Adrenal gland (tissue), 9 donors: ENCODE measurements at regions not wholly inside any gene's neighbourhood (a gene's known extent, or its start where the extent isn't known, plus 50 kb on each side); places are given as distances from the start of the nearest gene placed in this dataset.

Source experiments
- DNase-seq, 7 donors: peaks; one replicate each; pipeline ENCODE4 v3.0.0-alpha.2; 2019 to 2020
- H3K27ac ChIP-seq, 5 donors: fragments of 200-600 bp; sonication (generic) in 4 of 5; 1 replicate in 3 of 5; 2 replicates in 2 of 5; pipeline versions ENCODE4 v1.5.1 to v1.8.0; 2016 to 2020; ENCODE audit warnings: mild to moderate bottlenecking in 1 of 5
- H3K27me3 ChIP-seq: fragments of 200-600 bp; 2 replicates; pipeline ENCODE4 v1.8.0; 2021
- H3K36me3 ChIP-seq, 2 donors: fragments of 200-600 bp; replicated peaks in 1 of 2; 1 replicate in 1 of 2; 2 replicates in 1 of 2; pipeline versions ENCODE4 v1.5.1 to v1.8.0; 2018 to 2022
- H3K4me1 ChIP-seq, 2 donors: fragments of 200-600 bp; replicated peaks in 1 of 2; 1 replicate in 1 of 2; 2 replicates in 1 of 2; pipeline versions ENCODE4 v1.5.1 to v1.8.0; 2018 to 2021
- H3K4me3 ChIP-seq, 4 donors: fragments of 200-600 bp; sonication (generic) in 3 of 4; one replicate each; pipeline ENCODE4 v1.5.1; 2016 to 2018
- H3K9me3 ChIP-seq, 3 donors: fragments of 200-600 bp; sonication (generic) in 1 of 3; replicated peaks in 1 of 3; 1 replicate in 2 of 3; 2 replicates in 1 of 3; pipeline versions ENCODE4 v1.5.1 to v1.8.0; 2016 to 2021
- CTCF ChIP-seq, 6 experiments: fragments of 450-650 bp in 4 of 6; fragments of 200-600 bp in 2 of 6; sonication (generic) in 1 of 6; IDR thresholded peaks; 1 replicate in 5 of 6; 2 replicates in 1 of 6; pipeline versions ENCODE4 v1.5.1 to v1.8.0; 2016 to 2021; ENCODE audit warnings: antibody characterized with exemption in 6 of 6, mild to moderate bottlenecking in 2 of 6, moderate library complexity in 1 of 6
- POLR2A ChIP-seq, 2 donors: fragments of 450-650 bp; IDR thresholded peaks; one replicate each; pipeline ENCODE4 v1.6.1; 2017; ENCODE audit warnings: antibody characterized with exemption in 2 of 2, mild to moderate bottlenecking in 2 of 2, moderate library complexity in 1 of 2
- WGBS, 4 donors: extraction: QIAGEN DNeasy Blood & Tissue Kit in 2 of 4; methylation state at CpG; one replicate each; pipeline versions ENCODE4 v1.1.5 to v1.1.7; 2013 to 2017; 5-methylcytosine and 5-hydroxymethylcytosine counted together
- intact Hi-C, 2 donors: fragments of 100-400 bp; cut with DNase I; formaldehyde crosslinking; loops; one replicate each; pipeline versions ENCODE4 v1.14.1 to v1.15.0; 2022 to 2023
- donor health status: healthy with polysubstance abuse.
- donor health status: Bipolar disorder and iron deficiency.
- donor health status: DM: yes; HTN: yes; CAD: no.
- donor health status: DM: no; HTN: no; CAD: no.
- donor health status: DM: no; HTN: no; CAD: no.

- no peaks in the 10 kb centered on the region for H3K36me3 ChIP-seq
- no peaks in the 10 kb centered on the region for H3K4me1 ChIP-seq
- H3K27ac ChIP-seq = no peak overlapping the region
- TF ChIP-seq CTCF (IDR thresholded peaks at IDR 0.05) = no peak
- TF ChIP-seq POLR2A (IDR thresholded peaks at IDR 0.05) = no peak
- WGBS, 4 donors = 67 to 74% (median 71%) methylated on average over 2 of the region's 2 CpGs
- intact Hi-C loops = no loop called here
- H3K9me3 ChIP-seq = no peaks in the 10 kb centered on the region
- DNase-seq = no peak
- no peak overlapping the region for H3K4me3 ChIP-seq
- H3K27me3 ChIP-seq = no peaks in the 10 kb centered on the region
These were observed 342.7 kb upstream of the ADAMTS16 start for GRCh38 chr5:4797445-4797844.

- TF ChIP-seq CTCF (IDR thresholded peaks at IDR 0.05) = no peak
- TF ChIP-seq POLR2A (IDR thresholded peaks at IDR 0.05) = no peak
- Histone ChIP-seq H3K9me3 (no peaks in the 10 kb centered on the region), H3K36me3 (no peaks in the 10 kb centered on the region), H3K4me1 (no peaks in the 10 kb centered on the region), H3K27me3 (no peaks in the 10 kb centered on the region), H3K4me3 (no peak overlapping the region), H3K27ac (no peak overlapping the region)
- WGBS, 4 donors = 28 to 52% (median 41%) methylated on average over 3 of the region's 3 CpGs
- intact Hi-C loops = no loop called here
- no peak for DNase-seq
These were observed 338.1 kb upstream of the ADAMTS16 start for GRCh38 chr5:4802044-4802443.

- DNase-seq = no peak
- intact Hi-C loops = no loop called here
- Histone ChIP-seq H3K27ac (no peak overlapping the region), H3K36me3 (no peaks in the 10 kb centered on the region), H3K9me3 (no peaks in the 10 kb centered on the region), H3K27me3 (no peaks in the 10 kb centered on the region), H3K4me3 (no peak overlapping the region), H3K4me1 (no peaks in the 10 kb centered on the region)
- TF ChIP-seq CTCF (IDR thresholded peaks at IDR 0.05) (no peak), POLR2A (IDR thresholded peaks at IDR 0.05) (no peak)
- 51 to 58% (median 53%) methylated on average over 12 of the region's 12 CpGs for WGBS, 4 donors
These were observed 335.3 kb upstream of the ADAMTS16 start for GRCh38 chr5:4804691-4805360.

GRCh38 chr5:4815002-4815401, 325.1 kb upstream of the ADAMTS16 start:
- H3K4me1 ChIP-seq = no peaks in the 10 kb centered on the region
- WGBS, 4 donors = 65 to 76% (median 67%) methylated on average over 3 of the region's 3 CpGs
- no peak overlapping the region for H3K27ac ChIP-seq
- H3K27me3 ChIP-seq = no peaks in the 10 kb centered on the region
- no peaks in the 10 kb centered on the region for H3K9me3 ChIP-seq
- no peaks in the 10 kb centered on the region for H3K36me3 ChIP-seq
- TF ChIP-seq POLR2A (IDR thresholded peaks at IDR 0.05) = no peak
- no peak for TF ChIP-seq CTCF (IDR thresholded peaks at IDR 0.05)
- intact Hi-C loops = no loop called here
- no peak overlapping the region for H3K4me3 ChIP-seq
- no peak for DNase-seq
